SHP77 treated with DMSO at 0.1 percent for 48 hours (cell line): ENCODE measurements at regions not wholly inside any gene's neighbourhood (a gene's known extent, or its start where the extent isn't known, plus 50 kb on each side); places are given as distances from the start of the nearest gene placed in this dataset.

Source experiments
- DNase-seq: peaks from one replicate; lab custom pipeline; 2025; lab: John Stamatoyannopoulos, UW

GRCh38 chr11:70627219-70627618 lies 228.9 kb downstream of the CTTN start:
- DNase-seq: no peak

DNA sequence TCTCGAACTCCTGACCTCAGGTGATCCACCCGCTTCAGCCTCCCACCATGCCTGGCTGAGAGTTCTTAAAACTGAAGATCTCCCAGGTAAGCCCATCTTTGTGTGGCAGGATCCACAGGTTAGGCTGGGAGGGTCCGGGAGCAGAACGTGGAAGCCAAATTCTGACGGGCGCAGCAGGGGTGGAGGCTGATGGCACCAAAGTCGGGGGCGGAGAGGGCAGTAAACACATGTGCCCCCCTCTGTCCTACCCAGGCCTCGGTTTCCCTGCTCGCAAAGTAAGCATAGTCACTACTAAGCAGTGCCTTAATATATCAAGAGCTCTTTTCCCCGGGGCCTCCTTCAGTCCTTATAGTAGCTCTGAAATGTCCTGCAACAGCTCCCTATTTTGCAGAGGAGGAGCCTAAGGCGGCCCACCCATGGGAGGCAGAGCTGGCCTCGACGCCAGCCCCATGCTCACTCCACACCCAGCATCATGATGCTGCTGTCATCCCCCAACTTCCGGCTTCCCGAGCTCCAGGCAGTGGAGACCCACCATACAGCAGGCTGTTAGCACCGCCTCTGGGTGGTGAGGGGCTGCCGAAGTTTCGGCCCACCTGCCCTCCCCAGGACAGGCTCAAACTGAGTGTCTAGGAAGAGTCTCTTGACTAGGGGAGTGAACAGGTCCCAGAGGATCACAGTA lies 230.0 kb downstream of the CTTN start:
- DNase-seq: no peak

DNA sequence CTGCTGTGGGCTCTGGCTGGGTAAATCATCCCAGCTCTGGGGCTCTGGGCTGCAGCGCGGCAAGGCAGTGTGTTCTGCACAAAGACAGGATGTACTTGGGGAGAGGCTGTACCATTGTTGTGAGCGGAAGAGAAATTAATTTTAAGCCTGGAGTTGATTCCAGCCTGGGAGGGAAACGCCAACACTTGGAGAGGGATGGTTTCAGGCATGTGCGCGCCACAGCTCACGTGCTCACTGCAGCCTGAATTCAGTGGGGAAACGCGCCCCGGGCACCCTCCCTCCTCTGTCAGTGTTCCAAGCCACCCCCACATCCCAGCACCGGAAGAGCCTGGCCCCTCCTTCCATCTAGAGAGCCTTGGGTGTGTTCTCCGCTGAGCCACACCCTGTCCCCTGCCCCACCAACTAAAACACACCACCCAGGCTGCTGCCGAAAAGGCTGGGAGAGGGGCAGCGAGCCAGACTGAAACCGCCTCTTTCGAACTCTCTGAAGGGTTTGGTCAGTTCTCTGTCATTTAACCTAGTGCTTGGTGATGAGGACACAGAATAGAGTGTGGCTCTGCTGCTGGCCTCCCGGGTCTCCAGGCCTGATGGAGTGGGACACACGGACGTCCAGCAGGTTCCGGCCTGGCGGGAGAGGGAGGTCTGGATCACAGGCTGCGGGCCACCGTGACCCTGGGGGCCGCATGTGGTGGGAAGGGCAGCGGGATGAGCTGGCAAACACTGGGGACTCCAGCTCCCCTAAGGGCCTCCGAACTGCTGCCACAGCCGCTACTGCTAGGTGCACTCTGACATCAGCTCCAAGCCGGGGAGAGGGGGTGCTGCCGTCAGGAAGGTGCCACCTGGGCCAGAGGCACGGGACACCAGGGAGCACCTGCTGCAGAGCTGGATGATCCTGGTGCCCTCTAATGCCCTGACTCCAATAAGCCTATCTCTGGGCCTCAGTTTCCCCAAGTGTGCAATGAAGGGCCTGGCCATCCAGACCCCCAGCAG lies 230.8 kb downstream of the CTTN start:
- no peak for DNase-seq

DNA sequence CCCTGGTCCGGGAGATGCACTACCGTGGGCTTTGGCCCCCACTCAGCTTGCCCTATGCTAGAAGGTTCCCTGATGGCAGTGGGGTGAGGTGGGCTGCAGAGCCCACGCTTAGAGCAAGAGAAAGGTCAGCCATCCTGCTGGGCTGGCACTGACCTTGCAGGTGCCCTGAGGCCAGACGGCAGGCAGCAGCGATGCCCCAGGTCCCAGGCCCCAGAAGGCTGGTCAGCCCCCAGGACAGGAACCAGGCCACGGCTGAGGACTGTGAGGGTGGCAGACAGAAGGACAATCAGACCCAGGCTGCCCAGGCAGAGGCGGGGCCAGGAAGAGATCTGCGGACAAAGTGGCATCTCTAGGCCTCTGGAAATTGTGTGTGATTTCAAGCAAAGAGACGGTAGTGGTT lies 231.7 kb downstream of the CTTN start:
- no peak for DNase-seq

GRCh38 chr11:70630816-70631623 lies 232.7 kb downstream of the CTTN start:
- no peak for DNase-seq

GRCh38 chr11:70631624-70632047 lies 233.3 kb downstream of the CTTN start:
- DNase-seq: no peak

DNA sequence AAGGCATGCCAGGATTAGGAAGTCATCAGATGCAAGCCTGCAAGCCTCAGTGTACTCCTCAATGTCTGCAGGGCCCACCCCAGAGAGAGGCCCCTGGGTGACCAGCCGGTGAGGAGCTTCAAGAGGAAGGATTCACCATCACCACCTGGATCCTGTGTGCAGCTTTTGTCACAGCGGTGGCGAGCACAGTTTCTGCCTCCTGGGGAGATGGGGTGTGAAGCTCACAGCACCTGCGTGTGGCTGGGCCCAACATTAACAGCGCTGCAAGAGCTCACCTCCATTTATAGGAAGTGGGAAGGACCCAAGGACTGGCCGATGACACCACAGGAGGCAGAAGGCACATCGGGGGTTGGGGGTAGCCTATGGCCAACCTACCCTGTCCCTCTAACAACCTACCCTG lies 235.3 kb downstream of the CTTN start:
- DNase-seq: no peak

DNA sequence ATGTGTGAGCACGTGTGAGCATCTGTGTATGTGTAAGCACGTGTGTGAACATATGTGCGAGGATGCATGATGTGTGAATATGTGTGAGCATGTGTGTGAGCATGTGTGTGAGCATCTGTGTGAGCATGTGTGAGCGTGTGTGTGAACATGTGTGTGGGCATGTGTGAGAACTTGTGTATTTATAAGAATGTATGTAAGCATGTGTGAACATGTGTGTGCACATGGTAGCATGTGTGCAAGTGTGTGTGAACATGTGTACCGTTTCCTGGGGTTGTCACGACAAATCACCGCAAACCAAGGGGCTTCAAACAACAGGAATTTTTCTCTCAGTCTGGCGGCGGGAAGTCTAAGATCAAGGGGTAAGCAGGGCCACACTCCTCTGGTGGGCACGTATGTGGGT lies 238.3 kb downstream of the CTTN start:
- no peak for DNase-seq

DNA sequence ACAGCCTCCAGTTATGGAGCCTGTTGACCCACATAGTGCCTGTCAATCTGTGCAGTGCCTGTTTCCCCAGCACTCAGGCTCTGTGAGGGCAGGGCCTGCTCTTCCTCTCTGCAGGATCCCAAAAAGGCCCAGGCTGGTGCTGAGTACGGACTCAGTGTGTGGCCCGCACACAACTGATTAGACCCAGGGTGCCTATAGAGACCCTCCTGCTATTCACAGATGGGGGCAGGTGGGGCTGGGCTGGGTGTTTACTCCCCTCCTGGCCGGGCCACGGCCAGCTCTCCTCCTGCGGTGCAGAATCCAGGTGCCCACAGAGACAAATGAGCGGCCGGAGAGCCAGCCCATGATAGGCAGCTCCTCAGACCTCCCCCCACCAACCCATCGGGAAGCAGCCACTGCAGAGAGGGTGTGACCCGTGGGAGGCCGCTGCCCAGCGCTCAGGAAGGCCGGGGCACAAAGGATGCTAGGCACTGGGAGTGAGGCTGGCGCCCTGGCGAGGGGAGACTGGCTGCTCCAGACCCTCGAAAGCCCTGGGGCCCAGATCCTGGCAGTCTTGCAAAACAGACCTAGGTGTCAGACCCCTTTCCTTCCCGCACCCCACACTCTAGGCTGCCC lies 239.0 kb downstream of the CTTN start:
- no peak for DNase-seq

DNA sequence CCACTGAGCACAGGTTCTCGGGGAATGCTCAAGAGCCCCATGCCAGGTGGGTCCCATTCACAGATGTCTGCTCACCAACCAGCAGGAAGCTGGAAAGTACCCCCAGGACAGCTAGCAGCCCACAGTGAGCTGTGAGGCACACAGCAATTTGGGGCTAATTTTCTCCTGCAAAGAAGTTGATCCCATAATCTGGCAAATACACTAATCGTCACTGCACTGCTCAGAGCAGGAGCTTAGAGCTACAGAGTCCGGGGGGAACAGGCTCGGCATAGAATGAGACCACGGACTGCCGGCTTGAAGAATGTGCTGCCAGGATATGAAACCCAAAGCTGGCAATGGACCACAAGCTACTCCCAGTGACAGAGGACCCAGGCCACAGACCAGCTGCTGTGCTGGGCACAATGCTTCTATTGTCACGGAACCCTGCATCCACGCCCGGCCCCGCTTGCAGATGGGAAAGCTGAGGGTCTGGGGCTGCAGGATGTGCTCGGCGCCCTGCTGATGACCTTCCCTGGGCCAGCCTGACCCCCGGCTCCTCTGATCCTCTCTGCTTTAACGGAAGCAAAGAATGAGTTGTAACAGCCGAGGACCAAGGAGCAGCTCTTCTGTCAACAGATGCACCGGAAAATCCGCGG lies 239.7 kb downstream of the CTTN start:
- no peak for DNase-seq

GRCh38 chr11:70640408-70640807 lies 242.1 kb downstream of the CTTN start:
- no peak for DNase-seq

GRCh38 chr11:70641369-70641768 lies 243.0 kb downstream of the CTTN start:
- no peak for DNase-seq

GRCh38 chr11:70642266-70642665 lies 243.9 kb downstream of the CTTN start:
- no peak for DNase-seq

- DNase-seq: no peak
Measured at GRCh38 chr11:70643642-70644041, 245.3 kb downstream of the CTTN start.

GRCh38 chr11:70644343-70645060 lies 246.2 kb downstream of the CTTN start:
- DNase-seq: no peak

DNA sequence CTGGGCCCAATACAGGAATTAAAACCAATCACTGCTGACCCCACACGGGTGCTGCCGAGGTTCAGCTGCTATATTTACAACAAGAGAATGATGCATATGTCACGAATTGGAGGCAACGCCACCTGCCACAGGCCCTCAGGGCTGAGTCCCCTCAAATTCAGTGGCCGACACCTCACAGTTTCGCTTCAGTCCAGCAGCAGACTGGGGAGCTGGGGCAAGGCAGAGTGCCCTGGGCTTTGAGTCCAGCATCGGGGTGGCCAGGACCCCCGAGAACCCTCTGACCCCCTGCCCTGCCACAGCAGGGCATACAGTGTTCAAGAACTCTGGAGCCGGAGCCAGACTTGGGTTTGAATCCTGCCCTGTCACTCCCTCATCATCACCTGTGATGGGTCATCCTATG lies 247.2 kb downstream of the CTTN start:
- no peak for DNase-seq

- DNase-seq: no peak
Measured at GRCh38 chr11:70646272-70647049, 248.1 kb downstream of the CTTN start.

DNA sequence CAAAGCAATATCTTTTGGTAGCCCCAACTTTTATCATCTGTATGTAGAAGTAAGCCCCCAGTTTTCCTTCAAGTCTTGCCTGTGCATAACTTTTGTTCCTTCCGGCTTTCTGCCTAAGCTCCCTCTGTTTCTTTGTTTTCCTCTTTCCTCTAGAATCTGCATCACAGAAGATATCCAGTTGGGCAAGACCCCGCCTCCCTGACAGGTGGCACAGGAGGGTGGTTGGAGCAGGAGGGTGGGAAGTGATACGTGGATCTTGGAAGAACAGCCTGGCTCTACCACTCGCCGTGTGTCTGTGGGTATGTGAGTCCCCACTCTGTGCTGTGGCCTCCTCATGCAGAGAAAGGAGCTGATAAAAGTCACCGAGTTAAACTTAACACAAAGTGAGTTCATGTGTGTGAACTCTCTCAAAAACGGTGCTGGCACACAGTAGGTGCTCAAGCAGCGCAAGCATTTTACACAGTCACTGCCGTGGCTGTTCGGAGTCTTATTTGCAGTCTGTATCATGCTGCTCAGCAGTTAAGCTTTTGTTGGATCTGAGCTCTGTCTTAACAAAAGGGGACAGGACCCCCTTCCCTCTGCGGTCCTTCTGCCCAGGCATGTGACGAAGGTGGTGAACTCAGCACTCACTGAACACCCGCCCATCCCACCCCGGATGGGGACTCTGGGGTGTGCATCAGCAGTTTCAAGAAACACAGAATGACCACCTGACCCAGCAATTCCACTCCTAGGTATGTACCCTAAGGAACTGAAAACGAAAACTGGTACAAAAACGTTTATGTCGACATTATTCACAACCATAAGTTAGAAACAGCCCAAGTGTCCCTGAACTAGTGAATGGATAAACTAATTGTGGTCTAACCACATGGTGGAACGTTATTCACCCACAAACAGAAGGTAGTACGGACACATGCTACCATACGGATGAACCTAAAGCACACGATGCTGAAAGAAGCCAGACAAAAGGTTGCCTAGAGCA lies 249.1 kb downstream of the CTTN start:
- no peak for DNase-seq
